K562 (cell line): ENCODE measurements at regions not wholly inside any gene's neighbourhood (a gene's known extent, or its start where the extent isn't known, plus 50 kb on each side); places are given as distances from the start of the nearest gene placed in this dataset.

ENCODE experiments used
- ERF ChIP-seq: fragments of 450-650 bp; formaldehyde crosslinking; IDR thresholded peaks from 2 replicates; pipeline ENCODE4 v1.4.0; 2020; ENCODE audit warnings: mild to moderate bottlenecking, mixed read lengths
- MAZ ChIP-seq, 2 experiments: fragments of 450-650 bp in 1 of 2; sonication (generic) in 1 of 2; formaldehyde crosslinking; IDR thresholded peaks in 1 of 2; conservative IDR thresholded peaks in 1 of 2; 2 replicates each; pipeline versions ENCODE4 v1.4.0 to v1.5.0; 2020; ENCODE audit warnings: mild to moderate bottlenecking in 1 of 2, missing genetic modification reagents in 1 of 2
- SMAD1 ChIP-seq: fragments of 150-350 bp; IDR thresholded peaks from 2 replicates; pipeline ENCODE4 v1.6.1; 2014; ENCODE audit warnings: low read length, low read depth; ENCODE audit not compliant: partially characterized antibody
- ZNF124 ChIP-seq: sonication (generic); formaldehyde crosslinking; IDR thresholded peaks from 2 replicates; pipeline ENCODE4 v1.8.1; 2022; ENCODE audit warnings: missing genetic modification reagents
- ZNF583 ChIP-seq: fragments of 250-450 bp; sonication (Bioruptor Pico); IDR thresholded peaks from 2 replicates; pipeline ENCODE4 v1.4.0; 2020
- TF ChIP-seq, protein P1 (sequence below): fragments of 450-650 bp; IDR thresholded peaks from 2 replicates; pipeline ENCODE4 v1.6.1; 2016; ENCODE audit warnings: antibody characterized with exemption
- TF ChIP-seq, protein P2 (sequence below), 2 experiments: fragments of 450-650 bp in 1 of 2; IDR thresholded peaks; 2 replicates each; pipeline ENCODE4 v1.6.1; 2011 to 2017; ENCODE audit warnings: low read depth in 2 of 2, antibody characterized with exemption in 1 of 2, borderline replicate concordance in 1 of 2, low read length in 1 of 2, mild to moderate bottlenecking in 1 of 2, mixed read lengths in 1 of 2; ENCODE audit not compliant: control insufficient read depth in 1 of 2

DNA sequence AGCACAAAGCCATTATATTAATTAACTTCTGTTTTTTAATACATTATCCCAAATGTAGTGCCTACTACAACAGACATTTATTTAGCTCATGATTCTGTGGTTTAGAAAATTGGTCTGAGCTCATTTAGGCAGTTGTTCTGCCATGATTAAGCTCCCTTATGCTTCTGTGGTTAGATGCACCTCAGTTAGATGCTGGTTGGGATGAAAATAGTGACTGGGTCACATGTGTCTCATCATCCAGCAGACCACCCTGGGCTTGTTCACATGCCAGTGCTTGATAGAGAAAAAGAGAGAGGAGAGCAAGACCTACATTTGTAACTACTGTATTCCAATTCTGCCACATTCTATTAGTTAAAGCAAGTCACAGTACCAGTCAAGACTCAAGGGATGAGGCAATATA is 376.4 kb upstream of the GNPDA2 start (continued):
- TF ChIP-seq, protein P1, sequence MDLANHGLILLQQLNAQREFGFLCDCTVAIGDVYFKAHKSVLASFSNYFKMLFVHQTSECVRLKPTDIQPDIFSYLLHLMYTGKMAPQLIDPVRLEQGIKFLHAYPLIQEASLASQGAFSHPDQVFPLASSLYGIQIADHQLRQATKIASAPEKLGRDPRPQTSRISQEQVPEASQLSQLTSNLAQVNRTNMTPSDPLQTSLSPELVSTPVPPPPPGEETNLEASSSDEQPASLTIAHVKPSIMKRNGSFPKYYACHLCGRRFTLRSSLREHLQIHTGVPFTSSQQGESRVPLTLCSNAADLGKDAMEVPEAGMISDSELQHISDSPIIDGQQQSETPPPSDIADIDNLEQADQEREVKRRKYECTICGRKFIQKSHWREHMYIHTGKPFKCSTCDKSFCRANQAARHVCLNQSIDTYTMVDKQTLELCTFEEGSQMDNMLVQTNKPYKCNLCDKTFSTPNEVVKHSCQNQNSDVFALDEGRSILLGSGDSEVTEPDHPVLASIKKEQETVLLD = no peak
- TF ChIP-seq MAZ (CRISPR knock-in tag; conservative IDR thresholded peaks at IDR 0.05 in 1 of 2, IDR thresholded peaks at IDR 0.05 in 1 of 2) (no peak), SMAD1 (no peak), ERF (no peak), ZNF124 (CRISPR knock-in tag) (no peak), ZNF583 (CRISPR knock-in tag) (no peak)
- TF ChIP-seq, protein P2, sequence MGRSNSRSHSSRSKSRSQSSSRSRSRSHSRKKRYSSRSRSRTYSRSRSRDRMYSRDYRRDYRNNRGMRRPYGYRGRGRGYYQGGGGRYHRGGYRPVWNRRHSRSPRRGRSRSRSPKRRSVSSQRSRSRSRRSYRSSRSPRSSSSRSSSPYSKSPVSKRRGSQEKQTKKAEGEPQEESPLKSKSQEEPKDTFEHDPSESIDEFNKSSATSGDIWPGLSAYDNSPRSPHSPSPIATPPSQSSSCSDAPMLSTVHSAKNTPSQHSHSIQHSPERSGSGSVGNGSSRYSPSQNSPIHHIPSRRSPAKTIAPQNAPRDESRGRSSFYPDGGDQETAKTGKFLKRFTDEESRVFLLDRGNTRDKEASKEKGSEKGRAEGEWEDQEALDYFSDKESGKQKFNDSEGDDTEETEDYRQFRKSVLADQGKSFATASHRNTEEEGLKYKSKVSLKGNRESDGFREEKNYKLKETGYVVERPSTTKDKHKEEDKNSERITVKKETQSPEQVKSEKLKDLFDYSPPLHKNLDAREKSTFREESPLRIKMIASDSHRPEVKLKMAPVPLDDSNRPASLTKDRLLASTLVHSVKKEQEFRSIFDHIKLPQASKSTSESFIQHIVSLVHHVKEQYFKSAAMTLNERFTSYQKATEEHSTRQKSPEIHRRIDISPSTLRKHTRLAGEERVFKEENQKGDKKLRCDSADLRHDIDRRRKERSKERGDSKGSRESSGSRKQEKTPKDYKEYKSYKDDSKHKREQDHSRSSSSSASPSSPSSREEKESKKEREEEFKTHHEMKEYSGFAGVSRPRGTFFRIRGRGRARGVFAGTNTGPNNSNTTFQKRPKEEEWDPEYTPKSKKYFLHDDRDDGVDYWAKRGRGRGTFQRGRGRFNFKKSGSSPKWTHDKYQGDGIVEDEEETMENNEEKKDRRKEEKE (IDR thresholded peaks at IDR 0.05; ENCODE audit: borderline replicate concordance in 1 of 2, control insufficient read depth in 1 of 2, low read depth in 2 of 2, low read length in 1 of 2) = no peak
